Esophagus squamous epithelium (tissue), 4 donors: ENCODE measurements at regions not wholly inside any gene's neighbourhood (a gene's known extent, or its start where the extent isn't known, plus 50 kb on each side); places are given as distances from the start of the nearest gene placed in this dataset.

Experiments used
- POLR2A ChIP-seq, 4 donors: fragments of 450-650 bp; IDR thresholded peaks; one replicate each; pipeline ENCODE4 v1.6.1; 2017; ENCODE audit warnings: antibody characterized with exemption in 4 of 4, mild to moderate bottlenecking in 4 of 4, moderate library complexity in 3 of 4
- TF ChIP-seq, protein P1 (sequence below), 6 experiments: fragments of 450-650 bp in 4 of 6; fragments of 200-600 bp in 2 of 6; sonication (generic) in 2 of 6; IDR thresholded peaks; one replicate each; pipeline ENCODE4 v1.5.1; 2016 to 2019; ENCODE audit warnings: antibody characterized with exemption in 6 of 6, mild to moderate bottlenecking in 4 of 6, moderate library complexity in 4 of 6

DNA sequence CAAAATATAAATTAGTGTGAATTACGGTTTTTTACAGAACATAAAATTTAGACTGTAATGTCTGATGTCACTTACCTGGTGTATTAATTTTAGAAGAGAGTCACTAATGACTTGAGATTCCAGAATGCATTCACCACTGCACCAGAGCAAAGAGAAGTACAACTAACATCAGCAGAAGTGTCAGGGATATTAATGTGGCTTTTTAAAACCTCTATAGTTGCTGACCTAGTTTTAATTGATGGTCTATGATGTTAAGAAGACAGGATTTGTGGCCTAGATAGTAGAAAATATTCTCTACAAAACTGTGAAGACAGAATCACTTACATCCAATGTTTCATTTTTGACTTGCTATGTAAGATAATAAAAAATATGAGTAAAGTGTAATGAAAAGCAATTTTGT lies 1181.6 kb downstream of the RAPGEF2 start:
- TF ChIP-seq, protein P1, sequence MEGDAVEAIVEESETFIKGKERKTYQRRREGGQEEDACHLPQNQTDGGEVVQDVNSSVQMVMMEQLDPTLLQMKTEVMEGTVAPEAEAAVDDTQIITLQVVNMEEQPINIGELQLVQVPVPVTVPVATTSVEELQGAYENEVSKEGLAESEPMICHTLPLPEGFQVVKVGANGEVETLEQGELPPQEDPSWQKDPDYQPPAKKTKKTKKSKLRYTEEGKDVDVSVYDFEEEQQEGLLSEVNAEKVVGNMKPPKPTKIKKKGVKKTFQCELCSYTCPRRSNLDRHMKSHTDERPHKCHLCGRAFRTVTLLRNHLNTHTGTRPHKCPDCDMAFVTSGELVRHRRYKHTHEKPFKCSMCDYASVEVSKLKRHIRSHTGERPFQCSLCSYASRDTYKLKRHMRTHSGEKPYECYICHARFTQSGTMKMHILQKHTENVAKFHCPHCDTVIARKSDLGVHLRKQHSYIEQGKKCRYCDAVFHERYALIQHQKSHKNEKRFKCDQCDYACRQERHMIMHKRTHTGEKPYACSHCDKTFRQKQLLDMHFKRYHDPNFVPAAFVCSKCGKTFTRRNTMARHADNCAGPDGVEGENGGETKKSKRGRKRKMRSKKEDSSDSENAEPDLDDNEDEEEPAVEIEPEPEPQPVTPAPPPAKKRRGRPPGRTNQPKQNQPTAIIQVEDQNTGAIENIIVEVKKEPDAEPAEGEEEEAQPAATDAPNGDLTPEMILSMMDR (IDR thresholded peaks at IDR 0.05): no peak
- no peak for TF ChIP-seq POLR2A (IDR thresholded peaks at IDR 0.05)
